CD4-positive, alpha-beta memory T cell (primary cell): ENCODE measurements at regions not wholly inside any gene's neighbourhood (a gene's known extent, or its start where the extent isn't known, plus 50 kb on each side); places are given as distances from the start of the nearest gene placed in this dataset.

Experiments
- CTCF ChIA-PET: fragments of 350-600 bp; sonication (Branson Sonifier 250); formaldehyde crosslinking; loops from one replicate; lab custom pipeline; 2021; ENCODE audit warnings: inconsistent platforms; ENCODE audit not compliant: partially characterized antibody; lab: Charles Lee
- POLR2A ChIA-PET: fragments of 350-600 bp; sonication (Branson Sonifier 250); formaldehyde crosslinking; loops from one replicate; lab custom pipeline; 2021; ENCODE audit not compliant: partially characterized antibody; lab: Charles Lee
- DNase-seq, 5 donors: peaks; one replicate each; pipeline versions ENCODE4 v3.0.0 to v3.0.0-alpha.2; 2020 to 2022; ENCODE audit warnings: mixed read lengths in 1 of 5
- H3K27ac ChIP-seq: one replicate; pipeline ENCODE4 v1.7.0; 2013; ENCODE audit warnings: low read depth, low read length
- H3K27me3 ChIP-seq: 2 replicates; pipeline ENCODE4 v1.7.0; 2013; ENCODE audit warnings: mild to moderate bottlenecking, low read length, moderate library complexity; ENCODE audit not compliant: insufficient read depth
- H3K36me3 ChIP-seq: 2 replicates; pipeline ENCODE4 v1.7.0; 2013; ENCODE audit warnings: mild to moderate bottlenecking, low read length, moderate library complexity; ENCODE audit not compliant: insufficient read depth
- H3K4me1 ChIP-seq: 2 replicates; pipeline ENCODE4 v1.7.0; 2013; ENCODE audit warnings: mild to moderate bottlenecking, low read length, moderate library complexity; ENCODE audit not compliant: insufficient read depth
- H3K4me3 ChIP-seq, 2 donors: one replicate each; pipeline ENCODE4 v1.7.0; 2013; ENCODE audit warnings: low read length in 2 of 2, mild to moderate bottlenecking in 1 of 2
- H3K9me3 ChIP-seq, 2 donors: one replicate each; pipeline ENCODE4 v1.7.0; 2013; ENCODE audit warnings: low read length in 2 of 2, control low read depth in 1 of 2; ENCODE audit not compliant: control insufficient read depth in 1 of 2
- H3K27ac Mint-ChIP-seq, 7 donors: one replicate each; pipeline ENCODE4 v1.8.0; 2020 to 2021; ENCODE audit warnings: mixed read lengths in 7 of 7, mild to moderate bottlenecking in 6 of 7, inconsistent platforms in 3 of 7, moderate library complexity in 3 of 7
- H3K27me3 Mint-ChIP-seq, 2 donors: one replicate each; pipeline ENCODE4 v1.8.0; 2020 to 2021; ENCODE audit warnings: mixed read lengths in 2 of 2
- H3K36me3 Mint-ChIP-seq, 2 donors: one replicate each; pipeline ENCODE4 v1.8.0; 2020 to 2021; ENCODE audit warnings: mixed read lengths in 2 of 2, inconsistent platforms in 1 of 2, mild to moderate bottlenecking in 1 of 2
- H3K4me1 Mint-ChIP-seq, 4 donors: one replicate each; pipeline ENCODE4 v1.8.0; 2020 to 2021; ENCODE audit warnings: mixed read lengths in 4 of 4, mild to moderate bottlenecking in 1 of 4
- H3K4me3 Mint-ChIP-seq, 8 donors: one replicate each; pipeline ENCODE4 v1.8.0; 2020 to 2021; ENCODE audit warnings: mixed read lengths in 8 of 8, mild to moderate bottlenecking in 7 of 8, moderate library complexity in 6 of 8, inconsistent platforms in 3 of 8
- H3K9me3 Mint-ChIP-seq, 8 donors: one replicate each; pipeline ENCODE4 v1.8.0; 2020 to 2021; ENCODE audit warnings: mixed read lengths in 8 of 8, mild to moderate bottlenecking in 5 of 8, inconsistent platforms in 3 of 8, moderate library complexity in 1 of 8
- intact Hi-C: fragments of 100-400 bp; cut with micrococcal nuclease; formaldehyde crosslinking; loops from one replicate; pipeline ENCODE4 v1.15.1; 2023

- POLR2A ChIA-PET, result no interaction called here
- Mint-ChIP-seq H3K27ac (no peak overlapping the region), H3K27me3 (no peaks in the 10 kb centered on the region), H3K36me3 (no peaks in the 10 kb centered on the region), H3K4me3 (no peak overlapping the region), H3K4me1 (no peaks in the 10 kb centered on the region), H3K9me3 (peaks cover 0 to 5% (median 0%) of the 10 kb centered on the region in 8 donors)
- DNase-seq, result no peak
- Histone ChIP-seq H3K36me3 (no peaks in the 10 kb centered on the region), H3K9me3 (no peaks in the 10 kb centered on the region), H3K4me3 (no peak overlapping the region), H3K4me1 (no peaks in the 10 kb centered on the region), H3K27ac (no peak overlapping the region), H3K27me3 (no peaks in the 10 kb centered on the region)
- intact Hi-C loops, result no loop called here
- CTCF ChIA-PET, result no interaction called here
Measured at GRCh38 chrX:149205937-149206336, 299.2 kb downstream of the IDS start.

GRCh38 chrX:149205081-149205480, 300.0 kb downstream of the IDS start:
- Mint-ChIP-seq H3K4me3 (no peak overlapping the region), H3K36me3 (no peaks in the 10 kb centered on the region), H3K27ac (no peak overlapping the region), H3K4me1 (no peaks in the 10 kb centered on the region), H3K27me3 (no peaks in the 10 kb centered on the region), H3K9me3 (peaks cover 0 to 5% (median 0%) of the 10 kb centered on the region in 8 donors)
- Histone ChIP-seq H3K36me3 (no peaks in the 10 kb centered on the region), H3K27ac (no peak overlapping the region), H3K4me1 (no peaks in the 10 kb centered on the region), H3K27me3 (no peaks in the 10 kb centered on the region), H3K9me3 (no peaks in the 10 kb centered on the region), H3K4me3 (no peak overlapping the region)
- ChIA-PET POLR2A (no interaction called here), CTCF (no interaction called here)
- intact Hi-C loops, result no loop called here
- DNase-seq, result no peak

GRCh38 chrX:149199734-149200133, 305.4 kb downstream of the IDS start:
- no peak overlapping the region for H3K27ac Mint-ChIP-seq
- CTCF ChIA-PET, result no interaction called here

GRCh38 chrX:149198980-149199732, 305.9 kb downstream of the IDS start:
- no peaks in the 10 kb centered on the region for H3K27me3 Mint-ChIP-seq
- Histone ChIP-seq H3K27ac (no peak overlapping the region), H3K27me3 (no peaks in the 10 kb centered on the region), H3K36me3 (no peaks in the 10 kb centered on the region), H3K4me1 (no peaks in the 10 kb centered on the region), H3K9me3 (no peaks in the 10 kb centered on the region), H3K4me3 (no peak overlapping the region)
- H3K9me3 Mint-ChIP-seq, result peaks cover 0 to 8% (median 2%) of the 10 kb centered on the region in 8 donors
- no peak overlapping the region for H3K4me3 Mint-ChIP-seq
- no peak for DNase-seq
- no peak overlapping the region for H3K27ac Mint-ChIP-seq
- no peaks in the 10 kb centered on the region for H3K36me3 Mint-ChIP-seq
- intact Hi-C loops, result no loop called here
- CTCF ChIA-PET, result no interaction called here
- no peaks in the 10 kb centered on the region for H3K4me1 Mint-ChIP-seq
- POLR2A ChIA-PET, result no interaction called here

More at GRCh38 chrX:149199734-149200133, 305.4 kb downstream of the IDS start:
- Histone ChIP-seq H3K27me3 (no peaks in the 10 kb centered on the region), H3K4me3 (no peak overlapping the region), H3K36me3 (no peaks in the 10 kb centered on the region), H3K4me1 (no peaks in the 10 kb centered on the region), H3K27ac (no peak overlapping the region), H3K9me3 (no peaks in the 10 kb centered on the region)
- no peak for DNase-seq
- intact Hi-C loops, result no loop called here
- Mint-ChIP-seq H3K4me3 (no peak overlapping the region), H3K4me1 (no peaks in the 10 kb centered on the region), H3K27me3 (no peaks in the 10 kb centered on the region), H3K9me3 (peaks cover 0 to 8% (median 2%) of the 10 kb centered on the region in 8 donors), H3K36me3 (no peaks in the 10 kb centered on the region)
- POLR2A ChIA-PET, result no interaction called here

GRCh38 chrX:149185087-149185486, 320.0 kb downstream of the IDS start:
- Mint-ChIP-seq H3K27ac (no peak overlapping the region), H3K27me3 (no peaks in the 10 kb centered on the region), H3K4me3 (no peak overlapping the region), H3K36me3 (no peaks in the 10 kb centered on the region), H3K9me3 (no peaks in the 10 kb centered on the region), H3K4me1 (no peaks in the 10 kb centered on the region)
- Histone ChIP-seq H3K27me3 (no peaks in the 10 kb centered on the region), H3K36me3 (no peaks in the 10 kb centered on the region), H3K27ac (no peak overlapping the region), H3K4me1 (no peaks in the 10 kb centered on the region), H3K4me3 (no peak overlapping the region), H3K9me3 (no peaks in the 10 kb centered on the region)
- ChIA-PET CTCF (no interaction called here), POLR2A (no interaction called here)
- no peak for DNase-seq
- intact Hi-C loops, result no loop called here

- Mint-ChIP-seq H3K36me3 (no peaks in the 10 kb centered on the region), H3K27me3 (peaks cover 0 to 2% of the 10 kb centered on the region in 2 donors), H3K4me1 (no peaks in the 10 kb centered on the region), H3K9me3 (peaks cover 0 to 3% (median 0%) of the 10 kb centered on the region in 8 donors), H3K4me3 (no peak overlapping the region), H3K27ac (no peak overlapping the region)
- Histone ChIP-seq H3K36me3 (no peaks in the 10 kb centered on the region), H3K27ac (no peak overlapping the region), H3K4me3 (no peak overlapping the region), H3K27me3 (no peaks in the 10 kb centered on the region), H3K4me1 (no peaks in the 10 kb centered on the region), H3K9me3 (no peaks in the 10 kb centered on the region)
- ChIA-PET CTCF (no interaction called here), POLR2A (no interaction called here)
- intact Hi-C loops, result no loop called here
- no peak for DNase-seq
Measured at GRCh38 chrX:149161435-149162088, 343.5 kb downstream of the IDS start.

GRCh38 chrX:149157976-149158375, 347.1 kb downstream of the IDS start:
- POLR2A ChIA-PET, result no interaction called here

More at GRCh38 chrX:149157976-149158375, 347.1 kb downstream of the IDS start:
- peaks cover 0 to 3% (median 0%) of the 10 kb centered on the region in 8 donors for H3K9me3 Mint-ChIP-seq
- H3K4me1 Mint-ChIP-seq, result no peaks in the 10 kb centered on the region
- DNase-seq, result no peak
- H3K27ac Mint-ChIP-seq, result no peak overlapping the region
- Histone ChIP-seq H3K36me3 (no peaks in the 10 kb centered on the region), H3K4me3 (no peak overlapping the region), H3K27me3 (no peaks in the 10 kb centered on the region), H3K27ac (no peak overlapping the region), H3K9me3 (no peaks in the 10 kb centered on the region), H3K4me1 (no peaks in the 10 kb centered on the region)
- peaks cover 0 to 2% of the 10 kb centered on the region in 2 donors for H3K27me3 Mint-ChIP-seq
- H3K36me3 Mint-ChIP-seq, result no peaks in the 10 kb centered on the region
- no peak overlapping the region for H3K4me3 Mint-ChIP-seq
- CTCF ChIA-PET, result no interaction called here
- intact Hi-C loops, result no loop called here
